Activated CD4-positive, alpha-beta T cell treated with anti-CD3 and anti-CD28 coated beads for 48 hours (primary cell): ENCODE measurements at regions not wholly inside any gene's neighbourhood (a gene's known extent, or its start where the extent isn't known, plus 50 kb on each side); places are given as distances from the start of the nearest gene placed in this dataset.
"Not testable (repeated sequence)": the region's sequence is repeated elsewhere in the genome, so short reads cannot be mapped to it uniquely, and the experiment has no call there.

ENCODE experiments used
- DNase-seq: peaks from one replicate; pipeline ENCODE4 v3.0.0-alpha.2; 2020

- DNase-seq = not testable (repeated sequence)
Measured at GRCh38 chr22:22052548-22053139, 70.1 kb upstream of the TOP3B start.

DNA sequence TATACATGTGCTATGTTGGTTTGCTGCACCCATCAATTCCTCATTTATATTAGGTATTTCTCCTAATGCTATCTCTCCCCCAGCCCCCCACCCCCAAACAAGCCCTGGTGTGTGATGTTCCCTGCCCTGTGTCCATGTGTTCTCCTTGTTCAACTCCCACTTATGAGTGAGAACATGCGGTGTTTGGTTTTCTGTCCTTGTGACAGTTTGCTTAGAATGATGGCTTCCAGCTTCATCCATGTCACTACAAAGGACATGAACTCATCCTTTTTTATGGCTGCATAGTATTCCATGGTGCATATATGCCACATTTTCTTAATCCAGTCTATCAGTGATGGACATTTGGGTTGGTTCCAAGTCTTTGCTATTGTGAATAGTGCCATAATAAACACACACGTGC, 68.4 kb upstream of the TOP3B start:
- not testable (repeated sequence) for DNase-seq

GRCh38 chr22:22050141-22050775, 67.7 kb upstream of the TOP3B start:
- DNase-seq = no peak

DNA sequence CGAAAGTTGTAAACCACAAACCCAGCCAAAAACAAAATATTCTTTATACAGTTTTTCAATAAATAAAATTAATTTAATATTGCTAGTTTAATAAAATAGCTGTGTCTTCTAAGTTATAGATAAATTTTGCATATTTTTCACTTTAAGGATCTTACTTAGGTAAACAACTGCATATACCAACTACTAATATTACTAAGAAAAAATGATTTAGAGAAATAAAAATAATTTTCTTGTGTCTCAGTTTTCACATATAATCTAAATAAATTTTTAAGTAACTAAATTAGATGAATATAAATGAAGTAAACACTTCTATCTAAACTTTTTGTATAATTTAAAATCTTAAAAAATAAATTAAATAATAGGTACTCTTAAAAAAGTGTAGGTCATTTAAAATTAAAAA, 67.1 kb upstream of the TOP3B start:
- DNase-seq = no peak

DNA sequence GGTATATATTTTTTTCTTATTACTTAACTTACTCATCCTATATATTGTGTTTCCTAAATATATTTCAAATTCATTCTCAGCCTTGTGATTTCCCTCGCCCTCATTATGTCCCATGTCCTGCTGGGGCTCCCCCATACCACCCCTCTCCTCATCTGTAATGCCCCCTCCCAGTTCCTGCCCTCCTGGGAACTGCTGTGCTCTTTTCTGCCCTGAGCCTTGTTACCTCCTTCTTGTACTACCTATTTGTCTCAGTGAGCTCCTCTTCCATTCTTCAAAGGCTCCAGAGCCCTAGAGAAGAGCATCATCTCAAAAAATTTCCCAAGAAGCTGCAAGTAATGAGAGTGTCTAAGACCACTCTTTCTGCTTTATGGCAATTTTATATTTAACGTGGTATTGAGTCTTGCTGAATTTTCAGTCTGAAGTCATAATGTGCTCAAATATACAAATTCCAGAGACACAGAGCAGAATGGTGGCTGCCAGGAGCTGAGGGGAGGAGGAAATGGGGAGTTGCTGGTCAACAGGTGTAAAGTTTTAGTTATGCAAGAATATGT, 66.5 kb upstream of the TOP3B start:
- no peak for DNase-seq

DNA sequence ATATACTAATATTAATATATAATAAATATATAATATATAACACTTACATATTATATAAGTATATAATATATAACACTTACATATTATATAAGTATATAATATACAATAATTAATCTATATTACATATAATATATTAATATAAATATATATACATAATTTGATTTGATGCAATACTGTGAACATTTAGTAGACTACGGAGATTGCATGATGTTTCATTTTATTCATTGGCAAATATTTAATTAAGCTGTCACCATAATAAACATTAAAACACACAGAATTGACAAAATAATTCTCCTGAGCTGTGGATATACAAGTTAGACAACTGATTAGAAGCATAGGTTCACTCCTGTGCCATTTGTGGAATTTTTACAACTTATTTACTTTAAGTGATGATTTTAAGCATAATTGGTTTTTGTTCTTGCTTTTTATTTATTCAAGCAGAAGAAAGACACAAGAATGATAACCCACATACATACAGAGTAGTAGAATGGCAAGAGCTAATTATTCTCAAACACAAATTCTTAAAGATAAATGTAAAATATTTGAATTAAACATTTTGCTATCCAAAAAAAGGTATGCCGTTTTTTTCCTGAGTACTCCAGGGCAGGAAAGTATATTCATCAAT, 65.8 kb upstream of the TOP3B start:
- DNase-seq = no peak

DNA sequence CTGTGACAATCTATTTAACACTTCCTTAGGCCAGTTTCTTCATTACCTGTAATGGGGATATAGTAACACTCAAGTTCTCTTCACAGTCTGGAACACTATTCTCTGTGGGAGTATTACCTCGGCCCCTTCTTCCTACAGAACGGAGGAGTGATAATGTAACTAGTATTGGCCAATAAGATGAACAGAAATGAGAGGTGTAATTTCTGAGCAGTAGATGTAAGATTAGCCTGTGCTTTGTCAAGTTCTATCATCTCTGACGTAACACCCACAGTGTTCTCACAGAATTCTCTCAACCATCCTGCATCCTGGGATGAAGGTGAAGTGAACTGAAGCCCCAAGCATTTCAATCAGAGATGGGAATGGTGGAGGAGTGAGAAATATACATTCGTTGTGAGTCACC, 65.2 kb upstream of the TOP3B start:
- DNase-seq = no peak

GRCh38 chr22:22047266-22047665, 64.7 kb upstream of the TOP3B start:
- DNase-seq = no peak

- no peak for DNase-seq
Measured at GRCh38 chr22:22046370-22046769, 63.8 kb upstream of the TOP3B start.

- no peak for DNase-seq
Measured at GRCh38 chr22:22045571-22046335, 63.2 kb upstream of the TOP3B start.

GRCh38 chr22:22044153-22044552, 61.6 kb upstream of the TOP3B start:
- no peak for DNase-seq

- DNase-seq = no peak
Measured at GRCh38 chr22:22043296-22044078, 60.9 kb upstream of the TOP3B start.

- no peak for DNase-seq
Measured at GRCh38 chr22:22042599-22043295, 60.2 kb upstream of the TOP3B start.

DNA sequence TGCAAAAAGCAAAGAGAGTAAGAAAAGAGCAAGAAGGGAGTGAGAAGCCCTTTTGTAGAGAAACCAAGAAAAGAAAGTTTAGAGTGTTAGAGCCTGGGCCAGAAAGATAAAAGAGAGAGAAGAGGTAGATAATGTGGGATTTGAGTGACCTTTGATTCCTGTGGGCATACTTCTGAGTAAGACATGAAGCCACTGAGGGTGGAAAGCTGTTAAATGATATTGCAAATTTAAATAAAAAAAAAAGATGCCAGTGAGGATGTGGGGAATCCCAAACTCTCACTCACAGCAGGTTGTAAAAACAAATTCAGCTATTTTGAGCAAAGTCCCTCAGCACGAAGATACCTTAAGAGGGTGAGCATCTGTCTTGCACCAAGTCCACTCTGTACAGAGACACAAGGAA, 59.4 kb upstream of the TOP3B start:
- DNase-seq = no peak

- no peak for DNase-seq
Measured at GRCh38 chr22:22040908-22041307, 58.3 kb upstream of the TOP3B start.

GRCh38 chr22:22040472-22040871, 57.9 kb upstream of the TOP3B start:
- DNase-seq = no peak

DNA sequence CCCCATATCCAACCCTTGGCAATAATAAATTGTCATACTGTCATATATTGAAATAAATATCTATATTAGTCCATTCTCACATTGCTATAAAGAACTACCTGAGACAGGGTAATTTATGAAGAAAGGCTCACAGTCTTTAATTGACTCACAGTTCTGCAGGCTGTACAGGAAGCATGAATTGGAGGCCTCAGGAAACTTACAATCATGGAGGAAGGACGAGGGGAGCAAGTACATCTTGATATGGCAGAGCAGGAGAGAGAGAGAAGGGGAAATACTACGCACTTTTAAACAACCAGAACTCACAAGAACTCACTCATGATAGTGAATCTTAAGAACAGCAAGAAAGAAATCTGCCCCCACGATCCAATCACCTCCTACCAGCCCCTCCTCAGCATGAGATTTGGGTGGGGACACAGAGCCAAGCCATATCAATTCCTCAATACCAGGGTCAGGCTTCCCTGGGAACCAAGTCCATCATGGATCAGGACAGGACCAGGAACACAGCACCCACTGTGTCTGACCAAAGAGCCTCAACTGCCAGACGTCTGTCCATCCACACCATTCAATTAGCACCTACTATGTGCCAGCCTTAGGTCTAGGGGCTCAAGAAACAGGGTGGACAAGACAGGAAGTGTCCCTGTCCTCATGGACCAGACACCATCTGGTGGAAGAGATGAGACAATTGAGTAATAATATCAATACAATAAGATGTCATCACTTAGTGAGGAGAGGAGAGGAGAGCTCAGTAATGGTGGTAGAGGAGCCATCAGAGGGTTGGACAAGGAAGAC, 56.9 kb upstream of the TOP3B start:
- DNase-seq = no peak

GRCh38 chr22:22038178-22038880, 55.7 kb upstream of the TOP3B start:
- DNase-seq = no peak

GRCh38 chr22:22037740-22038139, 55.2 kb upstream of the TOP3B start:
- no peak for DNase-seq

DNA sequence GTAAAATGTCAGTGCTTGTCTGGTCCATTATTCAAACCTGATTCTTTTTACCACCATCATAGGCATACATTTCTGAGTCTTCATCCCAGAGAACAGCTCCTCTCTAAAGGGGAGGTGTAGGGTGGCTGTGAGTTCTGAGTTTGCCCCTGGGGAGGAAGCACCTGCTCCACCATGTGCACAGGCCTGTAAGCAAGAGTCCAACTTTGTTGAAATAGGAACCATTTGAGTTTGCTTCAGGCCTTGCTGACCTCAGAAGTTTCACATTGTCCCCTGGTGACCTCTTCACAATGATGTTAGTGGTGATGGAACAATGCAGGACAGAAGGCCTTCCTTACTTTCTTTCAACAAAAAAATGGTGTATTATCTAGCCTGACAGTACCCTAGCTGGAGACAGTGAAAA, 54.6 kb upstream of the TOP3B start:
- DNase-seq = no peak

DNA sequence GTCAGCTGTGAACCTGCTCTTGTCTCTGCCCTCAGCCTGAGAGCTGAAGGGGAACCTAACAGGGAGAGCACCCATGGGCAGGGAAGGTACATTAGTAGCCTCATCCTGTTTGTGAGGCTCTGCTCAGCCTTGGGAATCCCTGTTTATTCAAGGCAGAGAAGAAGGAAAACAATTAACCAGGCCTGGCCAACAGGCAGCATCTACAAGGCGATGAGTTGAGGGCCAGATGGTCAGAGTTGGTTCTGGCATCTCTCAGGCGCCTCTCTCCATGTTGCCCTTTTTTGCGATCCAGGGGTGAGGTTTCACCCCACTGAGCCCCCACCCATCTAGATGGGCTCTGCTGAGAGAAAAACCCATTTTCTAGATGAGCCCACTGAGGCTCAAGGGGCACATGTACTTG, 54.0 kb upstream of the TOP3B start:
- no peak for DNase-seq
